WTC11 (cell line): ENCODE measurements at regions not wholly inside any gene's neighbourhood (a gene's known extent, or its start where the extent isn't known, plus 50 kb on each side); places are given as distances from the start of the nearest gene placed in this dataset.

Source experiments
- ATAC-seq: fragments of 200-7000 bp; cut with Tn5 transposase; 2 replicates; pipeline ENCODE4 v1.10.0; 2021; ENCODE audit warnings: mild to moderate bottlenecking, moderate library complexity
- CTCF ChIA-PET: fragments of 300-600 bp; sonication (Branson Sonifier 250); formaldehyde crosslinking; loops from one replicate; lab custom pipeline; 2021; ENCODE audit warnings: antibody characterized with exemption; lab: Charles Lee
- POLR2A ChIA-PET: fragments of 350-600 bp; sonication (Branson Sonifier 250); formaldehyde crosslinking; loops from one replicate; lab custom pipeline; 2021; ENCODE audit warnings: antibody characterized with exemption; lab: Charles Lee
- DNase-seq: peaks from one replicate; pipeline ENCODE4 v3.0.0; 2021; ENCODE audit warnings: low spot score
- H3K27ac Mint-ChIP-seq: 2 replicates; pipeline ENCODE4 v1.8.0; 2021; ENCODE audit warnings: mixed read lengths
- H3K27me3 Mint-ChIP-seq: 2 replicates; pipeline ENCODE4 v1.8.0; 2021; ENCODE audit warnings: low read depth, mild to moderate bottlenecking, moderate library complexity, mixed read lengths
- H3K36me3 Mint-ChIP-seq: 2 replicates; pipeline ENCODE4 v1.8.0; 2021; ENCODE audit warnings: mixed read lengths
- H3K4me1 Mint-ChIP-seq: 2 replicates; pipeline ENCODE4 v1.8.0; 2022; ENCODE audit warnings: mixed read lengths
- H3K4me3 Mint-ChIP-seq: 2 replicates; pipeline ENCODE4 v1.8.0; 2021; ENCODE audit warnings: mild to moderate bottlenecking, moderate library complexity, mixed read lengths
- H3K9me3 Mint-ChIP-seq: 2 replicates; pipeline ENCODE4 v1.8.0; 2021; ENCODE audit warnings: mixed read lengths
- AFF4 ChIP-seq: sonication (generic); formaldehyde crosslinking; IDR thresholded peaks from 2 replicates; pipeline ENCODE4 v1.8.1; 2023; ENCODE audit warnings: mild to moderate bottlenecking, missing genetic modification reagents, borderline replicate concordance
- CREM ChIP-seq: sonication (generic); formaldehyde crosslinking; IDR thresholded peaks from 2 replicates; pipeline ENCODE4 v1.8.1; 2022; ENCODE audit warnings: mild to moderate bottlenecking, missing genetic modification reagents, moderate library complexity
- E2F4 ChIP-seq: sonication (generic); formaldehyde crosslinking; IDR thresholded peaks from 2 replicates; pipeline ENCODE4 v1.8.1; 2022; ENCODE audit warnings: low read depth, mild to moderate bottlenecking, moderate library complexity, missing genetic modification reagents, borderline replicate concordance
- ELF4 ChIP-seq: sonication (generic); formaldehyde crosslinking; IDR thresholded peaks from 2 replicates; pipeline ENCODE4 v1.8.1; 2022; ENCODE audit warnings: low read depth, mild to moderate bottlenecking, moderate library complexity, missing genetic modification reagents
- ERG ChIP-seq: fragments of 250-450 bp; sonication (Bioruptor Pico); IDR thresholded peaks from 2 replicates; pipeline ENCODE4 v1.8.0; 2021; ENCODE audit warnings: mild to moderate bottlenecking
- ESRRA ChIP-seq: sonication (generic); formaldehyde crosslinking; IDR thresholded peaks from 2 replicates; pipeline ENCODE4 v1.8.1; 2022; ENCODE audit warnings: mild to moderate bottlenecking, missing genetic modification reagents, borderline replicate concordance
- FOXJ3 ChIP-seq: sonication (generic); formaldehyde crosslinking; IDR thresholded peaks from 2 replicates; pipeline ENCODE4 v1.9.0; 2021; ENCODE audit warnings: missing genetic modification reagents, mild to moderate bottlenecking, borderline replicate concordance
- GABPB1 ChIP-seq: sonication (generic); formaldehyde crosslinking; IDR thresholded peaks from 2 replicates; pipeline ENCODE4 v1.8.1; 2023; ENCODE audit warnings: mild to moderate bottlenecking, missing genetic modification reagents
- GTF2I ChIP-seq: fragments of 250-450 bp; sonication (Bioruptor Pico); conservative IDR thresholded peaks from 2 replicates; pipeline ENCODE4 v1.4.0; 2021; ENCODE audit warnings: mild to moderate bottlenecking
- IRF2 ChIP-seq: sonication (generic); formaldehyde crosslinking; IDR thresholded peaks from 2 replicates; pipeline ENCODE4 v1.8.0; 2022; ENCODE audit warnings: low read depth, missing genetic modification reagents, borderline replicate concordance
- JAZF1 ChIP-seq: fragments of 250-450 bp; sonication (Bioruptor Pico); IDR thresholded peaks from 2 replicates; pipeline ENCODE4 v1.9.0; 2021; ENCODE audit warnings: moderate library complexity, mild to moderate bottlenecking, inconsistent platforms
- KAT7 ChIP-seq: sonication (generic); formaldehyde crosslinking; IDR thresholded peaks from 2 replicates; pipeline ENCODE4 v1.8.1; 2023; ENCODE audit warnings: missing genetic modification reagents, mild to moderate bottlenecking, borderline replicate concordance
- MAX ChIP-seq: sonication (generic); formaldehyde crosslinking; IDR thresholded peaks from 2 replicates; pipeline ENCODE4 v1.8.0; 2022; ENCODE audit warnings: mild to moderate bottlenecking, missing genetic modification reagents
- SMAD3 ChIP-seq: sonication (generic); formaldehyde crosslinking; IDR thresholded peaks from 2 replicates; pipeline ENCODE4 v1.8.0; 2022; ENCODE audit warnings: missing genetic modification reagents, mild to moderate bottlenecking, borderline replicate concordance
- SMAD4 ChIP-seq: sonication (generic); formaldehyde crosslinking; IDR thresholded peaks from 2 replicates; pipeline ENCODE4 v1.8.0; 2022; ENCODE audit warnings: mild to moderate bottlenecking, missing genetic modification reagents
- TCF7 ChIP-seq: sonication (generic); formaldehyde crosslinking; IDR thresholded peaks from 2 replicates; pipeline ENCODE4 v1.8.0; 2022; ENCODE audit warnings: mild to moderate bottlenecking, low read depth, missing genetic modification reagents, moderate library complexity
- USF2 ChIP-seq: sonication (generic); formaldehyde crosslinking; IDR thresholded peaks from 2 replicates; pipeline ENCODE4 v1.8.1; 2023; ENCODE audit warnings: mild to moderate bottlenecking, missing genetic modification reagents, moderate library complexity
- ZBTB43 ChIP-seq: sonication (generic); formaldehyde crosslinking; IDR thresholded peaks from 2 replicates; pipeline ENCODE4 v1.8.1; 2023; ENCODE audit warnings: mild to moderate bottlenecking, missing genetic modification reagents
- ZNF121 ChIP-seq: sonication (generic); formaldehyde crosslinking; IDR thresholded peaks from 2 replicates; pipeline ENCODE4 v1.8.0; 2023; ENCODE audit warnings: missing genetic modification reagents
- ZNF232 ChIP-seq: sonication (generic); formaldehyde crosslinking; IDR thresholded peaks from 2 replicates; pipeline ENCODE4 v1.8.0; 2022; ENCODE audit warnings: mild to moderate bottlenecking, missing genetic modification reagents
- TF ChIP-seq, protein P1 (sequence below): sonication (generic); formaldehyde crosslinking; IDR thresholded peaks from 2 replicates; pipeline ENCODE4 v1.8.1; 2022; ENCODE audit warnings: mild to moderate bottlenecking, missing genetic modification reagents, moderate library complexity, borderline replicate concordance
- TF ChIP-seq, protein P2 (sequence below): sonication (generic); formaldehyde crosslinking; IDR thresholded peaks from 2 replicates; pipeline ENCODE4 v1.8.1; 2023; ENCODE audit warnings: mild to moderate bottlenecking, moderate library complexity, missing genetic modification reagents
- TF ChIP-seq, protein P3 (sequence below): sonication (generic); formaldehyde crosslinking; IDR thresholded peaks from 2 replicates; pipeline ENCODE4 v1.8.0; 2022; ENCODE audit warnings: mild to moderate bottlenecking, missing genetic modification reagents

DNA sequence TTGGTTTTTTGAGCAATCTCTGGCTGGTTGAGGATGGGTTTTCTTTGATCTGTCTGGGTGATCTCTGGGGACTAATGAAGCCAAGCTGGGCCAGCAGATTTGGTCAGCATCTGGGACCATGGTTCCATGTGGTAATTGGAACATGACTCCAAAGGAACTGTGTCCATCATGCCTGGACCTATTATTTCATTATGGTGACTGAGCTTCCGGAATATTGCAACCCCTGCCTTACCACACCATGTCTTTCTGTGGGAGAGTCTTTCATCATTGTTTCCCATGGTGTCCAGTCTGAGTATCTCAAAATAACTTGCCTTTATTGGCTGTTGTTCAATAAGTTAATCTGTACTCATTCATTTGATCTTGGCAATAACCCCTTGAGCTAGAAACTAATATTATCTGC is 624.9 kb upstream of the TBX3 start:
- no peaks in the 10 kb centered on the region for H3K36me3 Mint-ChIP-seq
- TF ChIP-seq ESRRA (CRISPR knock-in tag) (no peak), IRF2 (CRISPR knock-in tag) (no peak), ELF4 (CRISPR knock-in tag) (no peak), ZNF232 (CRISPR knock-in tag) (no peak), KAT7 (CRISPR knock-in tag) (no peak), ZBTB43 (CRISPR knock-in tag) (no peak), CREM (CRISPR knock-in tag) (no peak), FOXJ3 (CRISPR knock-in tag) (no peak), ZNF121 (CRISPR knock-in tag) (no peak), ERG (CRISPR knock-in tag) (no peak), TCF7 (CRISPR knock-in tag) (no peak), SMAD3 (CRISPR knock-in tag) (no peak), GABPB1 (CRISPR knock-in tag) (no peak), USF2 (CRISPR knock-in tag) (no peak), AFF4 (CRISPR knock-in tag) (no peak), JAZF1 (CRISPR knock-in tag) (no peak), SMAD4 (CRISPR knock-in tag) (no peak)
- TF ChIP-seq, protein P1, sequence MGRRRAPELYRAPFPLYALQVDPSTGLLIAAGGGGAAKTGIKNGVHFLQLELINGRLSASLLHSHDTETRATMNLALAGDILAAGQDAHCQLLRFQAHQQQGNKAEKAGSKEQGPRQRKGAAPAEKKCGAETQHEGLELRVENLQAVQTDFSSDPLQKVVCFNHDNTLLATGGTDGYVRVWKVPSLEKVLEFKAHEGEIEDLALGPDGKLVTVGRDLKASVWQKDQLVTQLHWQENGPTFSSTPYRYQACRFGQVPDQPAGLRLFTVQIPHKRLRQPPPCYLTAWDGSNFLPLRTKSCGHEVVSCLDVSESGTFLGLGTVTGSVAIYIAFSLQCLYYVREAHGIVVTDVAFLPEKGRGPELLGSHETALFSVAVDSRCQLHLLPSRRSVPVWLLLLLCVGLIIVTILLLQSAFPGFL (CRISPR knock-in tag), result no peak
- TF ChIP-seq, all 79 proteins: peak for 0
- no peak for DNase-seq
- ATAC-seq, result no peak
- Mint-ChIP-seq H3K4me3 (no peak overlapping the region), H3K9me3 (0 out of 2 replicates have a peak, but pooled peaks cover under 1% of the 10 kb centered on the region), H3K27me3 (no peaks in the 10 kb centered on the region), H3K4me1 (peaks cover 5% of the 10 kb centered on the region; the same call in 1 of the 2 replicates), H3K27ac (no peak overlapping the region)
- CTCF ChIA-PET, result no interaction called here
- POLR2A ChIA-PET, result no interaction called here

- Mint-ChIP-seq H3K27ac (no peak overlapping the region), H3K9me3 (peaks cover 5% of the 10 kb centered on the region), H3K36me3 (no peaks in the 10 kb centered on the region), H3K27me3 (no peaks in the 10 kb centered on the region), H3K4me1 (peaks cover 5% of the 10 kb centered on the region; the same call in 1 of the 2 replicates), H3K4me3 (no peak overlapping the region)
- ChIA-PET CTCF (no interaction called here), POLR2A (no interaction called here)
- no peak for DNase-seq
- no peak for ATAC-seq
- TF ChIP-seq, protein P2, sequence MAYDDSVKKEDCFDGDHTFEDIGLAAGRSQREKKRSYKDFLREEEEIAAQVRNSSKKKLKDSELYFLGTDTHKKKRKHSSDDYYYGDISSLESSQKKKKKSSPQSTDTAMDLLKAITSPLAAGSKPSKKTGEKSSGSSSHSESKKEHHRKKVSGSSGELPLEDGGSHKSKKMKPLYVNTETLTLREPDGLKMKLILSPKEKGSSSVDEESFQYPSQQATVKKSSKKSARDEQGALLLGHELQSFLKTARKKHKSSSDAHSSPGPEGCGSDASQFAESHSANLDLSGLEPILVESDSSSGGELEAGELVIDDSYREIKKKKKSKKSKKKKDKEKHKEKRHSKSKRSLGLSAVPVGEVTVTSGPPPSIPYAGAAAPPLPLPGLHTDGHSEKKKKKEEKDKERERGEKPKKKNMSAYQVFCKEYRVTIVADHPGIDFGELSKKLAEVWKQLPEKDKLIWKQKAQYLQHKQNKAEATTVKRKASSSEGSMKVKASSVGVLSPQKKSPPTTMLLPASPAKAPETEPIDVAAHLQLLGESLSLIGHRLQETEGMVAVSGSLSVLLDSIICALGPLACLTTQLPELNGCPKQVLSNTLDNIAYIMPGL (CRISPR knock-in tag), result no peak
- TF ChIP-seq E2F4, result no peak
- TF ChIP-seq, protein P3, sequence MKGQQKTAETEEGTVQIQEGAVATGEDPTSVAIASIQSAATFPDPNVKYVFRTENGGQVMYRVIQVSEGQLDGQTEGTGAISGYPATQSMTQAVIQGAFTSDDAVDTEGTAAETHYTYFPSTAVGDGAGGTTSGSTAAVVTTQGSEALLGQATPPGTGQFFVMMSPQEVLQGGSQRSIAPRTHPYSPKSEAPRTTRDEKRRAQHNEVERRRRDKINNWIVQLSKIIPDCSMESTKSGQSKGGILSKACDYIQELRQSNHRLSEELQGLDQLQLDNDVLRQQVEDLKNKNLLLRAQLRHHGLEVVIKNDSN (CRISPR knock-in tag), result no peak
- no peak for TF ChIP-seq GTF2I (CRISPR knock-in tag)
- no peak for TF ChIP-seq MAX
Observed at GRCh38 chr12:115306380-115306779, 622.4 kb upstream of the TBX3 start.
